Kidney (tissue), 13 donors: ENCODE measurements at regions not wholly inside any gene's neighbourhood (a gene's known extent, or its start where the extent isn't known, plus 50 kb on each side); places are given as distances from the start of the nearest gene placed in this dataset.

Source experiments
- DNase-seq, 5 donors: peaks; one replicate each; pipeline ENCODE4 v3.0.0-alpha.2; 2013 to 2020
- FAIRE-seq: peaks from 2 replicates; lab custom pipeline; 2012; peaks lifted over from hg19 to GRCh38; lab: Jason Lieb, UNC
- H3K27ac ChIP-seq, 2 donors: one replicate each; pipeline ENCODE4 v1.7.0; 2013; ENCODE audit warnings: low read depth in 2 of 2, low read length in 2 of 2, inconsistent platforms in 1 of 2
- H3K27me3 ChIP-seq: one replicate; pipeline ENCODE4 v1.7.1; 2013; ENCODE audit warnings: low read length, inconsistent platforms; ENCODE audit not compliant: control insufficient read depth, insufficient read depth
- H3K36me3 ChIP-seq, 3 donors: one replicate each; pipeline versions ENCODE4 v1.7.0 to v1.7.1; 2013; ENCODE audit warnings: low read length in 3 of 3, control low read depth in 1 of 3, inconsistent platforms in 1 of 3; ENCODE audit not compliant: insufficient read depth in 3 of 3, control insufficient read depth in 2 of 3
- H3K4me1 ChIP-seq, 3 donors: one replicate each; pipeline versions ENCODE4 v1.7.0 to v1.7.1; 2013; ENCODE audit warnings: low read length in 3 of 3, inconsistent platforms in 1 of 3, low read depth in 1 of 3; ENCODE audit not compliant: control insufficient read depth in 2 of 3, insufficient read depth in 2 of 3
- H3K4me3 ChIP-seq, 3 donors: one replicate each; pipeline versions ENCODE4 v1.7.0 to v1.8.1; 2013; ENCODE audit warnings: low read length in 3 of 3, control low read depth in 1 of 3, inconsistent platforms in 1 of 3
- H3K9ac ChIP-seq, 3 donors: one replicate each; pipeline versions ENCODE4 v1.7.0 to v1.7.1; 2013; ENCODE audit warnings: low read length in 3 of 3, control low read depth in 1 of 3, inconsistent platforms in 1 of 3
- H3K9me3 ChIP-seq, 3 donors: one replicate each; pipeline versions ENCODE4 v1.7.0 to v1.7.1; 2013; ENCODE audit warnings: low read length in 3 of 3, control low read depth in 1 of 3, inconsistent platforms in 1 of 3; ENCODE audit not compliant: control insufficient read depth in 2 of 3, insufficient read depth in 1 of 3
- intact Hi-C: fragments of 100-400 bp; cut with DNase I; formaldehyde crosslinking; loops from one replicate; pipeline ENCODE4 v1.11.1; 2022
- TF ChIP-seq, protein P1 (sequence below): IDR thresholded peaks from 3 replicates; pipeline ENCODE4 v1.5.1; 2012; ENCODE audit warnings: mild to moderate bottlenecking, moderate library complexity, borderline replicate concordance; ENCODE audit not compliant: insufficient read depth; ENCODE audit errors: extremely low read depth
- donor health status: control.
- donor health status: control.
- donor health status: control.
- donor health status: control.
- donor health status: control.
- donor health status: DM: yes; HTN: yes; CAD: no.
- donor health status: Normal renal cell carcinoma (clear cell type).

DNA sequence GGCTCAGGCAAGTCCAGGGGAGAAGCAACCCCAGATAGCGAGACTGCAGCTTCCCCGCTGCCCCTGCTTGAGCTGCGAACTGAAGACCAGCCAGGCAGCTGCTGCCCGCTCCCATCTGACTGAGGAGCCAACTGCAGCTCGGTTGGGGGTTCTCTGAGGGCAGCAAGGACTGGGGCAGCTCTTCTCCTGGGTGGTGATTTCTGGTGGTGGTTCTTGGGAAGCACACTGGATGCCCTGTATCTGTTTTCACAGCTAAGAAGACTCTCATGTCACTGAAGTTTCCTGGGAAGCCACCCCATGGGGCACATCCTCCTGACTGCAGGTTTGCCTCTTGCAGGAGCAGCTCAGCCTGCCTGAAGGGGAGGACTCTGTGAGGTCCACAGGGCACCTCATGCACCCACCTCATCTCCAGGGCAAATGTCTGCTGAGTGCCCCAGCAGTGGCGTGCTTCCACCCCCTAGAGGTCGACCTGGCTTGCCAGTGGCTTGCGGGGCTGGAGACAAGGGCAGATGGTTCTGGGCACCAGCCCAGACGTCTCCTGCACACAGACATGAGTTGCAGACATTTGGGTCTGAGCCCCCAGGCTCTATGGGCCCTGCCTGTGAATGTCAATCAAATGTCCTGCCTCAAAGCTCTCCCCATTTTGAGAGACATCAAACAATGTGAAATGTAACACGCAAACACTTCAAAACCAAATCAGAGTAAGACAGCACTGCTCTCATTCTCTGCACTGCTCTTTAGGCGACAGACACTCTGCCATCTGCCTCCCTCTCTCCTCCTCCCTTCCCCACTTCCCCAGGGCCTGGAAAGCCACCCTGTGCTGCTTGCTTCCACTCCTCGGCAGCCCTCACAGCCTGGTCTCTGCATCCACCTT lies 800.9 kb downstream of the BRD1 start:
- H3K4me3 ChIP-seq = no peak overlapping the region

DNA sequence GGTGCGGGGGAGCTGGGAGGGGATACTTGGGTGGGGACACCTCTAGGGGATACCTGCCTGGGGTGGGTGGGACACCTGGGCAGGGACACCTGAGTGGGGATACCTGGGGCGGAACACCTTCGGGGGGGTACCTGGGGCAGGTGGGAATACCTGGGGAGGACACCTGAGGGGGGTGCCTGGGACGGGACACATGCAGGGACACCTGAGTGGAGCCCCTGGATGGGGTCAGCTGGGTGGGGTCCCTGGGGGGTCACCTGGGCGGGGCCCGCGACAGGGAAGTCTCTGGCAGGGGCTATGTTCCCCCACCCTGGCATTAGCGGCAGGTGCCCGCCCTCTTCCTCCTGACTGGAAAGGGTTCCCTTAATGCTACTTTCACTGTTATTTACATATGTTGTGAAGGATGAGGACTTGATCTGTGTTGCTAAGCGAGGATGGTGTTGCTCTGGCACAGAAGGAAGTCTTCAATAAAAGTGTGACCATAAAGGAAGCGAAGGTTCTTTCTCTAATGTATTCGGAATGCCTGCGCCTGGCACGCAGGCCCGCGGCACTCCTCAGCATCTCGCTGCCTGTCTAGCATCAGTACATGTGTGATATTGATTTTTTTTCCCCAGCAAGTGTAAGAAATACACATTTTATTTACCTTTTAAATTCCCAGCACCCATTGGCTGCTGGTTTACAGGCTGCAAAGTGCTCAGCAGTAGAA lies 801.7 kb downstream of the BRD1 start:
- TF ChIP-seq, protein P1, sequence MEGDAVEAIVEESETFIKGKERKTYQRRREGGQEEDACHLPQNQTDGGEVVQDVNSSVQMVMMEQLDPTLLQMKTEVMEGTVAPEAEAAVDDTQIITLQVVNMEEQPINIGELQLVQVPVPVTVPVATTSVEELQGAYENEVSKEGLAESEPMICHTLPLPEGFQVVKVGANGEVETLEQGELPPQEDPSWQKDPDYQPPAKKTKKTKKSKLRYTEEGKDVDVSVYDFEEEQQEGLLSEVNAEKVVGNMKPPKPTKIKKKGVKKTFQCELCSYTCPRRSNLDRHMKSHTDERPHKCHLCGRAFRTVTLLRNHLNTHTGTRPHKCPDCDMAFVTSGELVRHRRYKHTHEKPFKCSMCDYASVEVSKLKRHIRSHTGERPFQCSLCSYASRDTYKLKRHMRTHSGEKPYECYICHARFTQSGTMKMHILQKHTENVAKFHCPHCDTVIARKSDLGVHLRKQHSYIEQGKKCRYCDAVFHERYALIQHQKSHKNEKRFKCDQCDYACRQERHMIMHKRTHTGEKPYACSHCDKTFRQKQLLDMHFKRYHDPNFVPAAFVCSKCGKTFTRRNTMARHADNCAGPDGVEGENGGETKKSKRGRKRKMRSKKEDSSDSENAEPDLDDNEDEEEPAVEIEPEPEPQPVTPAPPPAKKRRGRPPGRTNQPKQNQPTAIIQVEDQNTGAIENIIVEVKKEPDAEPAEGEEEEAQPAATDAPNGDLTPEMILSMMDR = no peak
- FAIRE-seq = no peak
- DNase-seq = peak in 1 of 5 donors; percentile 66
- Histone ChIP-seq H3K36me3 (no peaks in the 10 kb centered on the region), H3K27me3 (no peaks in the 10 kb centered on the region), H3K27ac (no peak overlapping the region), H3K4me1 (no peaks in the 10 kb centered on the region), H3K4me3 (no peak overlapping the region), H3K9ac (no peak overlapping the region), H3K9me3 (no peaks in the 10 kb centered on the region)
- intact Hi-C loops = no loop called here

More for the DNA sequence above, 800.9 kb downstream of the BRD1 start:
- TF ChIP-seq, protein P1 = no peak
- Histone ChIP-seq H3K9ac (no peak overlapping the region), H3K9me3 (no peaks in the 10 kb centered on the region), H3K27ac (no peak overlapping the region), H3K4me1 (no peaks in the 10 kb centered on the region), H3K27me3 (no peaks in the 10 kb centered on the region), H3K36me3 (no peaks in the 10 kb centered on the region)
- intact Hi-C loops = no loop called here
- no peak for FAIRE-seq
- DNase-seq = peak in 1 of 5 donors; percentile 66

DNA sequence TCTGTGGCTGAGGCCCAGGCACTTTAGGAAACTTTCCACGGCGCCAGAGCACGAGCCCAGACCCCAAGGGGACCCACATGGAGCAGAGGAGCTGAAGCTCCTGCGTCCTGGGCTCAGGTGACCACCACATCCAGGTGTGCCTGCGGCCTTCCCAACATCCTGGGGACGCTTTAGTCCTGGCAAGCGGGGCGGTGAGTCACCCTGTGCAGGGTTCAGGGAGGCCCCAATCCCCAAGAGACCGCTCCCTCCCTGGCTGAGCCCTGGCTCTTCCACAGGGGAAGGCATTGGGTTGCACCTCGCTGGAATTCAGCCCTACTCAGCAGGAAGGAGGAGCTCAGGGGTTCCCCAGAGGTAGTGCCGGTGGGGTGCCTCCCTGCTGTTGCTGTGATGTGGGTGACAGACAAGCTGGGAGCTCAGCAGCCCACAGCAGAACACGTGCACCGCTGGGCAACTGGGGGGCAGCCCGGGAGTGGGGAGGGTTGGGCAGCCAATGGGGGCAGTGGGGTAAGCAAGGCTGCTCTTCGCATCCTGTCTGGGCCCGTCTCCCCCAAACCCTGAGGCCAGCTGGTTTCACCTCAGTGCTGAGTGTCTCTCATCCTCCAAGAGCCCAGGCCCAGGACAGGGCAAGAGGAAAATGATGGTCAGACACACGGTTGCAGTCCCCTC lies 802.8 kb downstream of the BRD1 start:
- TF ChIP-seq, protein P1 = no peak
- Histone ChIP-seq H3K27me3 (no peaks in the 10 kb centered on the region), H3K9ac (no peak overlapping the region), H3K4me3 (no peak overlapping the region), H3K4me1 (no peaks in the 10 kb centered on the region), H3K27ac (no peak overlapping the region), H3K36me3 (no peaks in the 10 kb centered on the region), H3K9me3 (no peaks in the 10 kb centered on the region)
- intact Hi-C loops = no loop called here
- DNase-seq (peak in 2 of 5 donors; percentile 19 to 61), FAIRE-seq (no peak)
